HCT116 (cell line): ENCODE measurements at regions not wholly inside any gene's neighbourhood (a gene's known extent, or its start where the extent isn't known, plus 50 kb on each side); places are given as distances from the start of the nearest gene placed in this dataset.

Experiments used
- CEBPB ChIP-seq: IDR thresholded peaks from 2 replicates; pipeline ENCODE4 v1.6.1; 2012; ENCODE audit warnings: low read depth
- CTCF ChIP-seq, 3 experiments: fragments of 200-600 bp in 1 of 3; sonication (generic) in 1 of 3; IDR thresholded peaks in 2 of 3; conservative IDR thresholded peaks in 1 of 3; 2 replicates each; pipeline ENCODE4 v1.5.1; 2012 to 2017; ENCODE audit warnings: low read depth in 2 of 3, low read length in 2 of 3, antibody characterized with exemption in 1 of 3, borderline replicate concordance in 1 of 3, control low read depth in 1 of 3, mild to moderate bottlenecking in 1 of 3, mixed read lengths in 1 of 3, mixed run types in 1 of 3, moderate library complexity in 1 of 3; ENCODE audit not compliant: insufficient read depth in 1 of 3
- EZH2 ChIP-seq: fragments of 200-600 bp; sonication (generic); IDR thresholded peaks from 2 replicates; pipeline ENCODE4 v1.6.1; 2017; ENCODE audit warnings: antibody characterized with exemption, mixed run types
- EZH2phosphoT487 ChIP-seq: fragments of 200-600 bp; IDR thresholded peaks from 2 replicates; pipeline ENCODE4 v1.6.1; 2018; ENCODE audit warnings: antibody characterized with exemption, borderline replicate concordance
- JUND ChIP-seq: IDR thresholded peaks from 2 replicates; pipeline ENCODE4 v1.6.1; 2012
- MAX ChIP-seq: IDR thresholded peaks from 2 replicates; pipeline ENCODE4 v1.6.1; 2012
- POLR2A ChIP-seq: IDR thresholded peaks from 2 replicates; pipeline ENCODE4 v1.7.0; 2011; ENCODE audit warnings: borderline replicate concordance; ENCODE audit not compliant: insufficient read depth, insufficient read length; ENCODE audit errors: extremely low read depth
- POLR2AphosphoS5 ChIP-seq: IDR thresholded peaks from 2 replicates; pipeline ENCODE4 v1.6.1; 2011; ENCODE audit warnings: mild to moderate bottlenecking, low read depth, low read length, moderate library complexity
- REST ChIP-seq: IDR thresholded peaks from 2 replicates; pipeline ENCODE4 v1.6.1; 2012; ENCODE audit warnings: low read depth
- SIN3A ChIP-seq: IDR thresholded peaks from 2 replicates; pipeline ENCODE4 v1.6.1; 2012; ENCODE audit warnings: low read depth
- ZBTB33 ChIP-seq: IDR thresholded peaks from 2 replicates; pipeline ENCODE4 v1.6.1; 2011; ENCODE audit warnings: mild to moderate bottlenecking, low read length, moderate library complexity; ENCODE audit not compliant: insufficient replicate concordance; ENCODE audit errors: extremely low read depth

GRCh38 chr6:140026546-140026945 is 652.1 kb upstream of the CITED2 start:
- TF ChIP-seq ZBTB33: no peak
- TF ChIP-seq POLR2AphosphoS5: no peak
- TF ChIP-seq CTCF (IDR thresholded peaks at IDR 0.05 in 2 of 3, conservative IDR thresholded peaks at IDR 0.05 in 1 of 3; ENCODE audit: borderline replicate concordance in 1 of 3, insufficient read depth in 1 of 3, low read depth in 2 of 3, low read length in 2 of 3): no peak
- TF ChIP-seq POLR2A: no peak
- TF ChIP-seq JUND: no peak
- TF ChIP-seq MAX: no peak
- TF ChIP-seq REST: no peak
- TF ChIP-seq CEBPB: no peak
- TF ChIP-seq SIN3A: no peak
- TF ChIP-seq EZH2: no peak
- TF ChIP-seq EZH2phosphoT487: no peak
